GM13977 (cell line): ENCODE measurements at regions not wholly inside any gene's neighbourhood (a gene's known extent, or its start where the extent isn't known, plus 50 kb on each side); places are given as distances from the start of the nearest gene placed in this dataset.

Experiments
- DNase-seq: peaks from one replicate; pipeline ENCODE4 v3.0.0; 2012; ENCODE audit warnings: low spot score
- CTCF ChIP-seq: IDR thresholded peaks from 2 replicates; pipeline ENCODE4 v1.5.1; 2012; ENCODE audit warnings: mild to moderate bottlenecking, control low read depth; ENCODE audit not compliant: insufficient read depth; ENCODE audit errors: extremely low read depth, missing control alignments
- in situ Hi-C: fragments of 300-500 bp; cut with MboI; formaldehyde crosslinking; loops from one replicate; pipeline ENCODE4 v1.12.0; 2022; ENCODE audit warnings: low sequenced_read_pairs, low pct_unique_long_range_greater_than_20kb, mixed read lengths, inconsistent platforms; ENCODE audit not compliant: unreplicated experiment

GRCh38 chr15:62241135-62241770 is 76.2 kb upstream of the C2CD4B start:
- no peak for DNase-seq
- TF ChIP-seq CTCF, result peak; percentile 21

GRCh38 chr15:62242999-62243398 is 77.9 kb upstream of the C2CD4B start:
- no peak for TF ChIP-seq CTCF
- in situ Hi-C loops, result no loop called here
- no peak for DNase-seq

More at GRCh38 chr15:62241135-62241770, 76.2 kb upstream of the C2CD4B start:
- in situ Hi-C loops, result no loop called here

- no peak for DNase-seq
- TF ChIP-seq CTCF, result no peak
- in situ Hi-C loops, result no loop called here
Measured at GRCh38 chr15:62244762-62245161, 79.7 kb upstream of the C2CD4B start.

GRCh38 chr15:62248277-62248984 is 83.3 kb upstream of the C2CD4B start:
- in situ Hi-C loops, result no loop called here
- no peak for TF ChIP-seq CTCF
- DNase-seq, result no peak

- DNase-seq, result no peak
- TF ChIP-seq CTCF, result no peak
- in situ Hi-C loops, result no loop called here
Measured at GRCh38 chr15:62249501-62249900, 84.4 kb upstream of the C2CD4B start.

- no peak for DNase-seq
- TF ChIP-seq CTCF, result no peak
- in situ Hi-C loops, result no loop called here
Measured at GRCh38 chr15:62250186-62250585, 85.1 kb upstream of the C2CD4B start.

GRCh38 chr15:62250978-62251377 is 85.9 kb upstream of the C2CD4B start:
- no peak for DNase-seq
- no peak for TF ChIP-seq CTCF
- in situ Hi-C loops, result no loop called here
